Lung (tissue), 11 donors: ENCODE measurements at regions not wholly inside any gene's neighbourhood (a gene's known extent, or its start where the extent isn't known, plus 50 kb on each side); places are given as distances from the start of the nearest gene placed in this dataset.
A peak's percentile ranks its signal among the peaks of the same experiment; 100 is the strongest.

ENCODE experiments used
- ATAC-seq: fragments of 200-7000 bp; cut with Tn5 transposase; one replicate; pipeline ENCODE4 v1.9.1; 2020; ENCODE audit warnings: moderate number of reproducible peaks; ENCODE audit not compliant: insufficient read depth, low FRiP score
- DNase-seq, 3 donors: peaks; one replicate each; pipeline ENCODE4 v3.0.0-alpha.2; 2013 to 2017
- H3K27ac ChIP-seq, 2 donors: one replicate each; pipeline ENCODE4 v1.5.1; 2013; ENCODE audit warnings: mild to moderate bottlenecking in 2 of 2, moderate library complexity in 2 of 2, control low read depth in 1 of 2, inconsistent platforms in 1 of 2, low read depth in 1 of 2, low read length in 1 of 2
- H3K27me3 ChIP-seq, 3 donors: one replicate each; pipeline ENCODE4 v1.5.1; 2013; ENCODE audit warnings: low read length in 2 of 3; ENCODE audit not compliant: control insufficient read depth in 3 of 3, insufficient read depth in 3 of 3
- H3K36me3 ChIP-seq, 4 donors: one replicate each; pipeline ENCODE4 v1.5.1; 2013; ENCODE audit warnings: low read length in 4 of 4, mild to moderate bottlenecking in 1 of 4, moderate library complexity in 1 of 4; ENCODE audit not compliant: control insufficient read depth in 4 of 4, insufficient read depth in 4 of 4
- H3K4me1 ChIP-seq, 5 donors: one replicate each; pipeline ENCODE4 v1.5.1; 2013; ENCODE audit warnings: low read length in 5 of 5, mild to moderate bottlenecking in 2 of 5, moderate library complexity in 1 of 5; ENCODE audit not compliant: control insufficient read depth in 5 of 5, insufficient read depth in 5 of 5
- H3K4me3 ChIP-seq: one replicate; pipeline ENCODE4 v1.5.1; 2013; ENCODE audit warnings: mild to moderate bottlenecking, control low read depth, moderate library complexity
- H3K9ac ChIP-seq, 2 donors: one replicate each; pipeline ENCODE4 v1.5.1; 2013; ENCODE audit warnings: low read length in 2 of 2, control low read depth in 1 of 2; ENCODE audit not compliant: insufficient read depth in 1 of 2
- H3K9me3 ChIP-seq, 4 donors: one replicate each; pipeline ENCODE4 v1.5.1; 2013; ENCODE audit warnings: low read length in 3 of 4, mild to moderate bottlenecking in 1 of 4, moderate library complexity in 1 of 4; ENCODE audit not compliant: control insufficient read depth in 4 of 4, insufficient read depth in 3 of 4
- WGBS, 2 donors: extraction: QIAGEN DNeasy Blood & Tissue Kit; methylation state at CpG; one replicate each; pipeline ENCODE4 v1.1.7; 2013; 5-methylcytosine and 5-hydroxymethylcytosine counted together
- TF ChIP-seq, protein P1 (sequence below): IDR thresholded peaks from 2 replicates; pipeline ENCODE4 v1.5.1; 2012; ENCODE audit warnings: mild to moderate bottlenecking; ENCODE audit errors: control extremely low read depth, extremely low read depth
- donor health status: control.
- donor health status: control.
- donor health status: Bipolar disorder and iron deficiency.
- donor health status: healthy.
- donor health status: DM: yes; HTN: yes; CAD: no.

DNA sequence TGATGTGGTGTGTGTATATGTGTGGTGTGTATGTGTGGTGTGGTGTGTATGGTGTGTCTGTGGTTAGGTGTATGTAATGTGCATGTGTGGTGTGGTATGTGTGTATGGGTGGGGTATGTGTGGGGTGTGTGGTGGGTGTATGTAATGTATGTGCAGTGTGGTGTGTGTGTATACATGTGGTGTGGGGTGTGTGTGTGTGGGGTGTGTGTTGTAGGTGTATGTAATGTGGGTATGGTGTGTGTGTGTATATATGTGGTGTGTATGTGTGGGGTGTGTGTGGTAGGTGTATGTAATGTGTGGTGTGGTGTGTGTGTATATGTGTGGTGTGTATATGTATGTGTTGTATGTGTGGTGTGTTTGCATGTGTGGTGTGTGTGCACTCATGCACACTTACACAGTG lies 84.8 kb upstream of the ID2 start:
- TF ChIP-seq, protein P1, sequence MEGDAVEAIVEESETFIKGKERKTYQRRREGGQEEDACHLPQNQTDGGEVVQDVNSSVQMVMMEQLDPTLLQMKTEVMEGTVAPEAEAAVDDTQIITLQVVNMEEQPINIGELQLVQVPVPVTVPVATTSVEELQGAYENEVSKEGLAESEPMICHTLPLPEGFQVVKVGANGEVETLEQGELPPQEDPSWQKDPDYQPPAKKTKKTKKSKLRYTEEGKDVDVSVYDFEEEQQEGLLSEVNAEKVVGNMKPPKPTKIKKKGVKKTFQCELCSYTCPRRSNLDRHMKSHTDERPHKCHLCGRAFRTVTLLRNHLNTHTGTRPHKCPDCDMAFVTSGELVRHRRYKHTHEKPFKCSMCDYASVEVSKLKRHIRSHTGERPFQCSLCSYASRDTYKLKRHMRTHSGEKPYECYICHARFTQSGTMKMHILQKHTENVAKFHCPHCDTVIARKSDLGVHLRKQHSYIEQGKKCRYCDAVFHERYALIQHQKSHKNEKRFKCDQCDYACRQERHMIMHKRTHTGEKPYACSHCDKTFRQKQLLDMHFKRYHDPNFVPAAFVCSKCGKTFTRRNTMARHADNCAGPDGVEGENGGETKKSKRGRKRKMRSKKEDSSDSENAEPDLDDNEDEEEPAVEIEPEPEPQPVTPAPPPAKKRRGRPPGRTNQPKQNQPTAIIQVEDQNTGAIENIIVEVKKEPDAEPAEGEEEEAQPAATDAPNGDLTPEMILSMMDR: no peak

DNA sequence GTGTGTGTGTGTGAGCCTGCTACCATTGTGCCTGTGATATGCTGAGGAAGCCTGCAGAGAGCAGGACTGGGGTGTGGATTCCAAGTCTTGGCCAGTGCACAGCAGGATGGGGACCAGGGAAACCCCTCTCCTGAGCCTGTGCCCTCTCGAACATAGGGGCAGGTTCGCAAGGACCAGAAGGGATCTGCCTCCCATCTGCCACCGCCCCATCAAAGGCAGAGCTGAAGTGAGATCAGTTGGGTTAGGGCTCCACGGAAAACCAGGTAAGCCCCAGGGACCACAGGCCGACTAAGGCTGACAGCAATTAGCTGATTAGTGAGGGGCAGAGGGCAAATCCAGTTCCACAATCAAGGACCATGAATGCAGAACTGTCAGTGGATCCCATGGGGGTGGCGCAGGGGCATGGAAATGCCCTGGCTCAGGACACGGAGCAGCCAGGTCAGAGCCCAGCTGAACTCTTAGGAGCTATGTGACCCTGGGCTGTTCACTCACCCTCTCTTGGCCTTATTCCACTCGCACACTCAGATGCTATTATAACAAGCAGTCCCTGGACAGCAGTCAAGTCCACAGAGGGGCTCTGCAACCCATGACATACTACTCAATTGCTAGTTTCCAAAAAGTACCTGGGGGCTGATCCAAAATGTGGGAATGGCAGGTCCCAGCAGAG lies 84.2 kb upstream of the ID2 start:
- ATAC-seq: no peak
- TF ChIP-seq, protein P1: no peak
- Histone ChIP-seq H3K27ac (peak overlapping the region in 1 of 2 donors; percentile 51), H3K9ac (no peak overlapping the region), H3K4me1 (peaks cover 0 to 9% (median 0%) of the 10 kb centered on the region in 5 donors), H3K27me3 (no peaks in the 10 kb centered on the region), H3K4me3 (no peak overlapping the region), H3K9me3 (no peaks in the 10 kb centered on the region), H3K36me3 (no peaks in the 10 kb centered on the region)
- DNase-seq: no peak
- 94 to 95% methylated on average over 8 of the region's 8 CpGs for WGBS, 2 donors

More for the DNA sequence above, 84.8 kb upstream of the ID2 start:
- Histone ChIP-seq H3K9me3 (peaks cover 0 to 2% (median 0%) of the 10 kb centered on the region in 4 donors), H3K4me1 (peaks cover 0 to 9% (median 0%) of the 10 kb centered on the region in 5 donors), H3K4me3 (no peak overlapping the region), H3K36me3 (no peaks in the 10 kb centered on the region), H3K27ac (no peak overlapping the region), H3K9ac (no peak overlapping the region), H3K27me3 (no peaks in the 10 kb centered on the region)
- no peak for DNase-seq
- ATAC-seq: no peak

DNA sequence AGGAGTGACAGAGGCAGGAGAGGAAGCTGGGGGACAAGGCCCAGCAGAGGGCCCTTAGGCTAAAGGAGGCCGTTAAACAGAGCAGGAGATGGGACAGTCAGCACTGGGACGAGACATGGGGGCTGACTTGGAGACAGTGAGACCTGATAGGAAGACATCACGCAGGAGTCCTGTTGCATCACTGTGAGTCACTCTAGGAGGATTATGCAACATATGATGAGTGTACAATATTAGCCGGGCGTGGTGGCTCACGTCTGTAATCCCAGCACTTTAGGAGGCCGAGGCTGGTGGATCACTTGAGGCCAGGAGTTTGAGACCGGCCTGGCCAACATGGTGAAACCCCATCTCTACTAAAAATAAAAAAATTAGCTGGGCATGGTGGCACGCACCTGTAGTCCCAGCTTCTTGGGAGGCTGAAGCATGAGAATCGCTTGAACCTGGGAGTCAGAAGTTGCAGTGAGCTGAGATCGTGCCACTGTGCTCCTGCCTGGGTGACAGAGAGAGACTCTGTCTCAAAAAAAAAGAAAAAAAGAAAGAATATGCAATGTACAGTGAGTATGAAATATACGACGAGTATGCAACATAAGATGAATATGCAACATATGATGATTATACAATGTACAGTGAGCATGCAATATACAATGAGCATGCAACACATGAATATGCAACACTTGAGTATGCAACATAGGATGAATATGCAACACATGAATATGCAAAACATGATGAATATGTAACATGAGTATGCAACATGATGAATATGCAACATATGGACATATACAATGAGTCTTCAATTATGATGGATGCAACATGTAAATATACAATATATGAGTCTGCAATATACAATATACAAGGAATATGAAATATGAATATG lies 83.3 kb upstream of the ID2 start:
- H3K27me3 ChIP-seq: no peaks in the 10 kb centered on the region
- WGBS, 2 donors: 52 to 72% methylated on average over 13 of the region's 13 CpGs
- H3K9me3 ChIP-seq: no peaks in the 10 kb centered on the region
- H3K4me1 ChIP-seq: peaks cover 0 to 13% (median 0%) of the 10 kb centered on the region in 5 donors
- no peak for DNase-seq
- H3K27ac ChIP-seq: peak overlapping the region in 1 of 2 donors; percentile 51
- TF ChIP-seq, protein P1: no peak
- H3K9ac ChIP-seq: no peak overlapping the region
- H3K4me3 ChIP-seq: no peak overlapping the region
- no peaks in the 10 kb centered on the region for H3K36me3 ChIP-seq
- ATAC-seq: peak; percentile 62
